GM12873 (cell line): ENCODE measurements at regions not wholly inside any gene's neighbourhood (a gene's known extent, or its start where the extent isn't known, plus 50 kb on each side); places are given as distances from the start of the nearest gene placed in this dataset.

Experiments used
- TF ChIP-seq, protein P1 (sequence below): IDR thresholded peaks from 2 replicates; pipeline ENCODE4 v1.5.1; 2012; ENCODE audit warnings: low read depth, mild to moderate bottlenecking, moderate library complexity, low read length, control low read depth; ENCODE audit not compliant: insufficient read depth; ENCODE audit errors: missing control alignments

DNA sequence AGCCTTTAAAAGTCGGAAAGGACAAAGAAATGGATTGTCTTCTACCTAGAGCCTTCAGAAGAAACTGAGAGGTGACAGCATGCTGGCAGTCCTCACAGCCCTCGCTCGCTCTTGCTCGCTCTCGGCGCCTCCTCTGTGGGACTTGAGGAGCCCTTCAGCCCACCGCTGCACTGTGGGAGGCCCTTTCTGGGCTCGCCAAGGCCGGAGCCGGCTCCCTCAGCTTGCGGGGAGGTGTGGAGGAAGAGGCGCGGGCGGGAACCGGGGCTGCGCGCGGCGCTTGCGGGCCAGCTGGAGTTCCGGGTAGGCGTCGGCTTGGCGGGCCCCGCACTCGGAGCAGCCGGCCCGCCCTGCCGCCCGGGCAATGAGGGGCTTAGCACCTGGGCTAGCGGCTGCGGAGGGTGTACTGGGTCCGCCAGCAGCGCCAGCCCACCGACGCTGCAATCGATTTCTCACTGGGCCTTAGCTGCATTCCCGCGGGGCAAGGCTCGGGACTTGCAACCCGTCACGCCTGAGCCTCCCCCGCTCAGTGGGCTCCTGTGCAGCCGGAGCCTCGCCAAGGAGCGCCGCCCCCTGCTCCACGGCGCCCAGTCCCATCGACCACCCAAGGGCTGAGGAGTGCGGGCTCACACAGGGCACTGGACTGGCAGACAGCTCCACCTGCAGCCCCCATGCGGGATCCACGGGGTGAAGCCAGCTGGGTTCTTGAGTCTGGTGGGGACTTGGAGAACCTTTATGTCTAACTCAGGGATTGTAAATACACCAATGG is 953.8 kb upstream of the GBE1 start:
- TF ChIP-seq, protein P1, sequence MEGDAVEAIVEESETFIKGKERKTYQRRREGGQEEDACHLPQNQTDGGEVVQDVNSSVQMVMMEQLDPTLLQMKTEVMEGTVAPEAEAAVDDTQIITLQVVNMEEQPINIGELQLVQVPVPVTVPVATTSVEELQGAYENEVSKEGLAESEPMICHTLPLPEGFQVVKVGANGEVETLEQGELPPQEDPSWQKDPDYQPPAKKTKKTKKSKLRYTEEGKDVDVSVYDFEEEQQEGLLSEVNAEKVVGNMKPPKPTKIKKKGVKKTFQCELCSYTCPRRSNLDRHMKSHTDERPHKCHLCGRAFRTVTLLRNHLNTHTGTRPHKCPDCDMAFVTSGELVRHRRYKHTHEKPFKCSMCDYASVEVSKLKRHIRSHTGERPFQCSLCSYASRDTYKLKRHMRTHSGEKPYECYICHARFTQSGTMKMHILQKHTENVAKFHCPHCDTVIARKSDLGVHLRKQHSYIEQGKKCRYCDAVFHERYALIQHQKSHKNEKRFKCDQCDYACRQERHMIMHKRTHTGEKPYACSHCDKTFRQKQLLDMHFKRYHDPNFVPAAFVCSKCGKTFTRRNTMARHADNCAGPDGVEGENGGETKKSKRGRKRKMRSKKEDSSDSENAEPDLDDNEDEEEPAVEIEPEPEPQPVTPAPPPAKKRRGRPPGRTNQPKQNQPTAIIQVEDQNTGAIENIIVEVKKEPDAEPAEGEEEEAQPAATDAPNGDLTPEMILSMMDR, result no peak

DNA sequence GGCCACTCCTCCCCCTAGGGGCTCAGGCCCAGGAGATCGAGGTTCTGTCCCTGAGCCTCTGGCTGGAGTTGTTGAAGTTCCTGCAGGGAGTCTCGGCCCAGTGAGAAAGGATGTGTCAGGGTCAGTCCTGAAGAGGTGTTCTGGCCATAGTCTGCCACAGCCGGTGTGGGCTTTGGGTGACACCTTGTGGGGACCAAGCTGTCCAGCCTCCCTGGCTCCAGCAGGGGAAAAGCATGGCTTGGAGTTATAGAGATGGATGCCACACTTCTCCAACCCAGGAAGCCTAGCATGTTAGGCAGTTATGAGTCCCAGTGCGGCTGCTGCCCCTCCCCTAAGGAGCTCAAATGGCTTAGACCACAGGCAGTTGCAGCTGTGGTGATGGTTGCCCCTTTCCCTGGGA is 945.6 kb upstream of the GBE1 start:
- TF ChIP-seq, protein P1, result no peak

DNA sequence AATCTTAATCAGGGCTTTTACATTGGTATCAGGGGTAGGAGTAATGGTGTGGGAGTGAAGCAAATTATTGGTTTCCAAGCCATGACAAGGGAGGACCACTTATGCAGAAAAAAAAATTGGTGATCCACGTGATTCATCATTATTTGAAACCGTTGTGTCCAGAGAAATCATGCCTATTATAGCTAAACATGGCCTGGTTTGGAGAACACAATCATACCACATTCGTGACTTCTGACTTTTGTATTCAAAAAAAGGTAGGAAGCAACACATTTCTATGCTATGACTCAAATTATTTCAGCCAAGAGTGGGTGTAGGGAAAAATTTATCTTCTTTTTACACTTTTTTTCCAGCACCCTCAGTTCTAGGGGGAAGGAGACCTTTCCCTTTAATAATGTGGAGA is 924.3 kb upstream of the GBE1 start:
- TF ChIP-seq, protein P1, result no peak

DNA sequence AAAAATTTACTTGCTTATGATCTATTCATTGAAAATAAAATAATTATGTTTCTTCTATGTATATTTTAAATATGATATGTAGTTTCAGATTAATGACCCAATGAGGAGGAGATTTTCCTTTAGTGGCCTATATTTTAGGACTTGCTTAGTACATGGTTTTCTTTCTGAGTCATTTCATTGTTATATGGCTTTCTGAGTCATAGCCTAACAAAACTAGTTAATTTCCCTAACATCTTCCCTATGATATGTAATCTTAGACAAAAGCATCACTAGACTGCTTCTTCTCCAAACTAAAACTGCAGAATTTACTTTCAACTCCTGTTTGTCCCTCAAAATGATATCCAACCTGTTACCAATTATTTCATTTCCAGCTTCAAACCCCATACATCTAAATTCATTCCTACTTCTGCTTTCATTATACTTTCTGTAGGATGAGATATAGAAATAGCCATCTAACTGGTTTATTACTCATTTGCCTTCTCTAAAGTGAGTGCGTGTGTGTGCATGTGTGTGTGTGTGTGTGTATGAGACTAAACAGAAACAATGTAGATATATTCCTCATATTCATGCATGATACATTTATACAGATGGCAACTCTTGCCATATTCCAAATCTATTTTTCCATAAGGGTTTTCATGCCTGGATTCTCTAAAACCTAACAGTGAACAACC is 915.0 kb upstream of the GBE1 start:
- TF ChIP-seq, protein P1, result no peak

DNA sequence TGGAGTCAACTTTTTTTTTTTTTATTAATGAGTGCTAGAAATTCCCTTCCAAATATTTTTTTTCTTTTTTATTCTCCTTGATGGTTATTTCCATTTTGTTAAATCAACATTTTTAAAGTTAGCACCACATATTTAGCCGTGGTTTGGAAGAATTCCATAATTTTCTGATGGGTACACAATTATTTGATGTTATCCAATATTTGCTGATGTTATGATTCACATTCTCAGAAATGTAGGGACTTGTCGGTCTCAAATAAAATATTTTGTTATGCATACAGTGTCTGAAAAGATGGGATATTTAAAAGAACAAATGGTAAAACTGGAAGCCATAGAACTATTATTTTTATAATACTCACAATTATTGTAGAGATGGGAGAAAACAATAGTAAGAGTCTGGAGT is 911.5 kb upstream of the GBE1 start:
- TF ChIP-seq, protein P1, result no peak

DNA sequence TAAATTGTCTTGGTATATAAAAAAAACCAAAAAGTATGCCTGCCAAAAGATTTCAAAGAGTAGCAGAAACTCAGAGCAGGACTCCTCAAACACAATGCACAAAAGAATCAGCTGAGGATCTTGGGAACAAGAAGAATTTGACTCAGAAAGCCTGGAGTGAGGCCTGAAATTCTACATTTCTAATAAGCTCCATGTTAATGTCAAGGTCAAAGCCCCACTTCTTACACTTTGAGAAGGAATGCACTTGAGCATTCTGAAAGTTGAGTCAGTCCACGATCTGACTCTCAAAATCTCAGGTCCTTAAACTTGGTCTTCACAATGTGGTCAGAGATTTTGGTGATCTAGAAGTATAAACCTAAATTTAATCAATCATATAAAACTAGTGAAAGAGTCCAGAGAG is 910.0 kb upstream of the GBE1 start:
- TF ChIP-seq, protein P1, result no peak

DNA sequence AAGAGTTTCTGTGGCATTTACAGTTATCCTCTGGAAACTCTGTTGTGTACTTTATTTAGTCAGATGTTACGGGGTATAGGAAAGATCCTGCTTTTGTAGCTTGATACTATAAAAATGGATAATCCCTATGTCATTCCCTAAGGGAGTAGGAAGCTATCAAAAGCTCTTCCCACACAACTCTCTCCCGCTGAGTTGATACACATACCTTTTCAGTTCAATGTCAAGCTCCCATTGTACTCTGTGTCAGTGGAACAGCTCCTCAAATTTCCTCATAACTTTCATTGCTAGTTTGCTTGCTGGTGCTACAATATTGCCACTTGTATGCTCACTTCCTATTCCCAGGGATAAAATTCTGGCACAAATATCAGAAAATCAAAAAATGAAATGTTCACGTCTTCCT is 893.3 kb upstream of the GBE1 start:
- TF ChIP-seq, protein P1, result no peak
